Activated gamma-delta T cell (primary cell): ENCODE measurements at regions not wholly inside any gene's neighbourhood (a gene's known extent, or its start where the extent isn't known, plus 50 kb on each side); places are given as distances from the start of the nearest gene placed in this dataset.

Experiments
- DNase-seq: peaks from one replicate; lab custom pipeline; 2025; lab: John Stamatoyannopoulos, UW

- DNase-seq: no peak
These were observed 126.9 kb downstream of the IPMK start for GRCh38 chr10:58140691-58141347.

- no peak for DNase-seq
These were observed 127.6 kb downstream of the IPMK start for GRCh38 chr10:58140054-58140453.

- DNase-seq: no peak
These were observed 129.9 kb downstream of the IPMK start for GRCh38 chr10:58137813-58138212.

- DNase-seq: no peak
These were observed 152.3 kb downstream of the IPMK start for GRCh38 chr10:58115218-58116050.

GRCh38 chr10:58109731-58110130 is 158.0 kb downstream of the IPMK start:
- DNase-seq: no peak

- no peak for DNase-seq
These were observed 160.2 kb downstream of the IPMK start for GRCh38 chr10:58107506-58107905.

- no peak for DNase-seq
These were observed 161.3 kb downstream of the IPMK start for GRCh38 chr10:58106211-58107035.

GRCh38 chr10:58104351-58104751 is 163.3 kb downstream of the IPMK start:
- no peak for DNase-seq

- DNase-seq: no peak
These were observed 164.8 kb downstream of the IPMK start for GRCh38 chr10:58102897-58103296.

GRCh38 chr10:58101682-58102081 is 166.0 kb downstream of the IPMK start:
- no peak for DNase-seq

- DNase-seq: no peak
These were observed 172.5 kb downstream of the IPMK start for GRCh38 chr10:58094985-58095718.

GRCh38 chr10:58091886-58092285 is 175.8 kb downstream of the IPMK start:
- no peak for DNase-seq

GRCh38 chr10:58089739-58090138 is 178.0 kb downstream of the IPMK start:
- no peak for DNase-seq

- no peak for DNase-seq
These were observed 179.8 kb downstream of the IPMK start for GRCh38 chr10:58087896-58088295.

GRCh38 chr10:58086763-58087150 is 180.9 kb downstream of the IPMK start:
- DNase-seq: no peak

- DNase-seq: no peak
These were observed 181.4 kb downstream of the IPMK start for GRCh38 chr10:58086144-58086762.

GRCh38 chr10:58082248-58082647 is 185.4 kb downstream of the IPMK start:
- no peak for DNase-seq

GRCh38 chr10:58081353-58081752 is 186.3 kb downstream of the IPMK start:
- no peak for DNase-seq

GRCh38 chr10:58079461-58079860 is 188.2 kb downstream of the IPMK start:
- DNase-seq: no peak

GRCh38 chr10:58072634-58073033 is 195.1 kb downstream of the IPMK start:
- no peak for DNase-seq

- no peak for DNase-seq
These were observed 196.7 kb downstream of the IPMK start for GRCh38 chr10:58070956-58071355.
